Natural killer cell treated with Interleukin-12 subunit alpha and Interleukin-12 subunit beta and Interleukin-15 and Interleukin-18, amount 100 ng/mL, for 72 hours (primary cell): ENCODE measurements at regions not wholly inside any gene's neighbourhood (a gene's known extent, or its start where the extent isn't known, plus 50 kb on each side); places are given as distances from the start of the nearest gene placed in this dataset.
A peak's percentile ranks its signal among the peaks of the same experiment; 100 is the strongest.

Experiments used
- ATAC-seq, 2 donors: fragments of 150-1000 bp; cut with Tn5 transposase in 1 of 2; sonication (Bioruptor Pico), chemical (Tn5 transposase) in 1 of 2; 2 replicates each; pipeline ENCODE4 v1.10.0; 2021
- DNase-seq: peaks from one replicate; pipeline ENCODE4 v3.0.0; 2022; ENCODE audit warnings: low spot score
- H3K27ac Mint-ChIP-seq, 2 donors: 1 replicate in 1 of 2; 2 replicates in 1 of 2; pipeline ENCODE4 v1.8.0; 2022; ENCODE audit warnings: mixed read lengths in 2 of 2, mild to moderate bottlenecking in 1 of 2, moderate library complexity in 1 of 2
- H3K27me3 Mint-ChIP-seq, 2 donors: 1 replicate in 1 of 2; 2 replicates in 1 of 2; pipeline ENCODE4 v1.8.0; 2022; ENCODE audit warnings: mixed read lengths in 2 of 2
- H3K36me3 Mint-ChIP-seq: one replicate; pipeline ENCODE4 v1.8.0; 2022; ENCODE audit warnings: mixed read lengths
- H3K4me1 Mint-ChIP-seq, 2 donors: 1 replicate in 1 of 2; 2 replicates in 1 of 2; pipeline ENCODE4 v1.8.0; 2022; ENCODE audit warnings: low read depth in 2 of 2, mixed read lengths in 2 of 2, mild to moderate bottlenecking in 1 of 2
- H3K4me3 Mint-ChIP-seq: one replicate; pipeline ENCODE4 v1.8.0; 2022; ENCODE audit warnings: mixed read lengths
- H3K9me3 Mint-ChIP-seq: 2 replicates; pipeline ENCODE4 v1.8.0; 2022; ENCODE audit warnings: mixed read lengths

- ATAC-seq (no peak), DNase-seq (no peak)
- Mint-ChIP-seq H3K9me3 (no peaks in the 10 kb centered on the region), H3K4me3 (no peak overlapping the region), H3K27me3 (peaks cover 15 to 20% of the 10 kb centered on the region in 2 donors), H3K4me1 (no peaks in the 10 kb centered on the region), H3K36me3 (no peaks in the 10 kb centered on the region), H3K27ac (no peak overlapping the region)
Observed at GRCh38 chr2:105645031-105645937, 99.4 kb upstream of the NCK2 start.

DNA sequence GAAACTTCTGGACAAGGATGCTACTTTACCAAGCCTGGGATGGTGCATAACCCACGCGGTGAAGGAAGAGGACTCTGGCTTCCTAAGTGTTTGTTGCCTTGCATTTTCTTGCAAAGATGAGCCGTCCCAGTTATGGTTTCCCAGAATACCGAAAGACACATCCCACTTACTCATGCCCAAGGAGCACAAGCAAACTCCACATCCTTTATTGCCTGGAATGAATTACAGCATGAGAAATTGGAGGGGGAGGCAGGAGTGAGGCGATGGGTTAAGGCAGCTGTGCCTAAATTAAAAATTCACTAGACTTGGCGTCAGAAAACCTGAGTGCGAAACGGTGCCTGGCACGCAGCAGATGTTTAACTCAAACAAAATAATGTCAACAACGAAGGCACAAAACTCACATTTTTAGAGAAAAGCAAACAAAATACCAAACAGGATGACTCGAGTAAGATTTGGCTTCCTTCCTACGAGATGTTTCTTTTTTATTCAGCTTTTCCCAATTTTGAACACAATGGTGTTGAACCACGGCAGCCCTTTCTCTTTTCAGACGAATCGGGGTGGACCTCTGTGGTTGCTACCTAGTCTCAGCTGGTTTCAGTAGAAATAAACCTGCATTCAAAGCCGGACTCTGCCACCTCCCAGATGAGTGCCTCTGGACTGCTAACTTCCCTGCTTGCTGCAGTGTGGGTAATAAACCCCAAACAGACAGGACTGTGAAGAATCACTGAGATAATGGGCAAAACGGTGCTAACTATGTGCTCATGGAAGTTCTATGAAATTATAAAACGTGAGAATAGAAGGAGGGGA lies 100.3 kb upstream of the NCK2 start:
- no peaks in the 10 kb centered on the region for H3K4me1 Mint-ChIP-seq
- no peak overlapping the region for H3K27ac Mint-ChIP-seq
- H3K4me3 Mint-ChIP-seq = no peak overlapping the region
- DNase-seq (no peak), ATAC-seq (no peak)
- no peaks in the 10 kb centered on the region for H3K36me3 Mint-ChIP-seq
- peaks cover 15 to 20% of the 10 kb centered on the region in 2 donors for H3K27me3 Mint-ChIP-seq
- no peaks in the 10 kb centered on the region for H3K9me3 Mint-ChIP-seq

- DNase-seq (no peak), ATAC-seq (no peak)
- no peak overlapping the region for H3K27ac Mint-ChIP-seq
- H3K27me3 Mint-ChIP-seq = peaks cover 11 to 13% of the 10 kb centered on the region in 2 donors
- H3K36me3 Mint-ChIP-seq = no peaks in the 10 kb centered on the region
- no peaks in the 10 kb centered on the region for H3K4me1 Mint-ChIP-seq
- no peaks in the 10 kb centered on the region for H3K9me3 Mint-ChIP-seq
- no peak overlapping the region for H3K4me3 Mint-ChIP-seq
Observed at GRCh38 chr2:105643405-105644173, 101.1 kb upstream of the NCK2 start.

DNA sequence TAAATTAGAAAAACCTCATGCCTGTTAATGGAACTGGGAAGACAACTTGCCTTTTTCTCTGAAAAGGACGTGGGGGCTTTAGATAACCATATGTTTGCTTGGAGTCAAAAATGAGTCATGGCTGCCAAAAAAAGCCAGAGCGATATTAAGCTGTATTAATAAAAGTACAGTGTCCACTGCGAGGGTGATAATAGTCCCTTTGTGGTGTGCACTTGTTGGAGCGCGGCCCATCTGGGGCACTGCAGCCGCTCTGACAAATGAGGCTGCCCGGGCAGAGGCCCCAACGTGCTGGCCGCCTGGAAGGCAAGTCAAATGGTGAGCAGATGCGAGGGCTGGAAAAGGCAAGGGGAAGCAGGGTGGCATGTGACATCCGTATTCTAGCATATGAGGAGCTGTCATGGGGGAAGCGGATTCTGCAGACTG lies 103.3 kb upstream of the NCK2 start:
- Mint-ChIP-seq H3K9me3 (no peaks in the 10 kb centered on the region), H3K4me1 (no peaks in the 10 kb centered on the region), H3K4me3 (no peak overlapping the region), H3K36me3 (no peaks in the 10 kb centered on the region), H3K27ac (no peak overlapping the region), H3K27me3 (peaks cover 6 to 11% of the 10 kb centered on the region in 2 donors)
- ATAC-seq = no peak
- DNase-seq = no peak

DNA sequence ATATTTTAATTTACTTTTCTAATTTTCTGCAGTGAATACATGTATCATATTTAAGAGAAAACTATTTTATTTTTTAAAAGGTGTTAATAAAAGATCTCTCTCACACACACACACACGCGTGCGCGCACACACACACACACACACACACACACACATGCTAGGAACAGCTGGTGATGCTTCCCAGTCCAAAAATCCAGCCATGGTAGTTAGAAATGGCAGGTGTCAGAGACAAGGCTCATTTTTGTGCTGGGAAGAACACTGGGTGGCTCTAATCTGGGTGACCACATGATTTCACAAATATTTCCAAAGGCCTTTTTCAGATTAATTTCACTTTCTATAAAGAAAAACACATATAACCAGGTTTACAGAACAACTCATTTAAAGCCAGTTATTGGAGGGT lies 104.5 kb upstream of the NCK2 start:
- Mint-ChIP-seq H3K9me3 (no peaks in the 10 kb centered on the region), H3K4me3 (no peak overlapping the region), H3K4me1 (no peaks in the 10 kb centered on the region), H3K36me3 (no peaks in the 10 kb centered on the region), H3K27ac (no peak overlapping the region), H3K27me3 (peaks cover 6 to 11% of the 10 kb centered on the region in 2 donors)
- DNase-seq (no peak), ATAC-seq (no peak)

GRCh38 chr2:105636109-105636740 lies 108.5 kb upstream of the NCK2 start:
- H3K27ac Mint-ChIP-seq = no peak overlapping the region
- no peaks in the 10 kb centered on the region for H3K9me3 Mint-ChIP-seq
- H3K4me1 Mint-ChIP-seq = no peaks in the 10 kb centered on the region
- H3K4me3 Mint-ChIP-seq = no peak overlapping the region
- no peaks in the 10 kb centered on the region for H3K36me3 Mint-ChIP-seq
- no peak for DNase-seq
- ATAC-seq = peak; percentile 24 to 52
- H3K27me3 Mint-ChIP-seq = peaks cover 6 to 7% of the 10 kb centered on the region in 2 donors

- no peaks in the 10 kb centered on the region for H3K4me1 Mint-ChIP-seq
- H3K4me3 Mint-ChIP-seq = no peak overlapping the region
- H3K27me3 Mint-ChIP-seq = peaks cover 5 to 7% of the 10 kb centered on the region in 2 donors
- DNase-seq = no peak
- H3K36me3 Mint-ChIP-seq = no peaks in the 10 kb centered on the region
- ATAC-seq = peak in 1 of 2 donors; percentile 27
- H3K27ac Mint-ChIP-seq = no peak overlapping the region
- no peaks in the 10 kb centered on the region for H3K9me3 Mint-ChIP-seq
Observed at GRCh38 chr2:105635564-105635963, 109.1 kb upstream of the NCK2 start.

GRCh38 chr2:105634198-105634597 lies 110.5 kb upstream of the NCK2 start:
- no peak overlapping the region for H3K4me3 Mint-ChIP-seq
- no peak overlapping the region for H3K27ac Mint-ChIP-seq
- no peaks in the 10 kb centered on the region for H3K4me1 Mint-ChIP-seq
- peaks cover 6 to 8% of the 10 kb centered on the region in 2 donors for H3K27me3 Mint-ChIP-seq
- no peak for DNase-seq
- no peak for ATAC-seq
- no peaks in the 10 kb centered on the region for H3K9me3 Mint-ChIP-seq
- no peaks in the 10 kb centered on the region for H3K36me3 Mint-ChIP-seq

DNA sequence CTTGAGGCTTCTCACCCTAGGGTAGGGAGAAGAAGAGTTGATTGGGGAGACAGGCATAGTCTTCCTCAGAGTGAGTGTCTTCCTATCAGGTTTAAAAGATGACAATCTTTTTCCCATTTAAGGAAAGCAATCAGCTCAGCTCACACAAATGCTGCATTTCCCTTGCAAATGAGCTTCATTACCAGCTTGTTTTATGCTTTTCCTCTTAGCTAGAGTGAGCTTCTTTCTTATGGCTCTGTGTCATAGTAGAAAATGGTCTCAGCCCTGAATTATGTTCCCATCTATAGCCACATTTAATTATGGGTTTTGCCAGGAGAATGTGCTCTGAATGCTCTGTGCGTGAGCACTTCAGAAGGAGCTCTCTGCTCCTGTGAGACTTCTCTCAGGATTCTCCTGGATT lies 112.8 kb upstream of the NCK2 start:
- H3K27ac Mint-ChIP-seq = no peak overlapping the region
- peaks cover 23 to 30% of the 10 kb centered on the region in 2 donors for H3K27me3 Mint-ChIP-seq
- DNase-seq = no peak
- H3K9me3 Mint-ChIP-seq = no peaks in the 10 kb centered on the region
- H3K4me1 Mint-ChIP-seq = no peaks in the 10 kb centered on the region
- H3K4me3 Mint-ChIP-seq = no peak overlapping the region
- H3K36me3 Mint-ChIP-seq = no peaks in the 10 kb centered on the region
- no peak for ATAC-seq

DNA sequence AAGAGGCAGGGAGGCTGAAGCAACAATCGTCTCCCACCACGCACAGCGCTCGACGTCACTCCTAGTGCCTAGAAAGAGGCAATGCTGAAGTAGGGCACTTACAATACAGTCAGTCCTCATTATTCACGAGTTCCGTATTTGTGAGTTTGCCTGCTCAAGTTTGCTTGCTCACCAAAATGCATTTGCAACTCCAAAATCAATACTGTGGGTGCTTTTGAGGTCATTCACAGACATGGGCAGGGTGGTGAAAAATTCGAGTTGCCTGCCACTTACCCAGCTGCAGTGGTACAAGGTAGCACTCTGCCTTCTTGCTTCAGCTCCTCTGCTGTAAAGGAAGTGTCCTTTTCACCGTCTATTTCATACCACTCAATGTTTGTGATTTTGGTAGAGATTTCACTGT lies 113.7 kb upstream of the NCK2 start:
- H3K36me3 Mint-ChIP-seq = no peaks in the 10 kb centered on the region
- DNase-seq = no peak

DNA sequence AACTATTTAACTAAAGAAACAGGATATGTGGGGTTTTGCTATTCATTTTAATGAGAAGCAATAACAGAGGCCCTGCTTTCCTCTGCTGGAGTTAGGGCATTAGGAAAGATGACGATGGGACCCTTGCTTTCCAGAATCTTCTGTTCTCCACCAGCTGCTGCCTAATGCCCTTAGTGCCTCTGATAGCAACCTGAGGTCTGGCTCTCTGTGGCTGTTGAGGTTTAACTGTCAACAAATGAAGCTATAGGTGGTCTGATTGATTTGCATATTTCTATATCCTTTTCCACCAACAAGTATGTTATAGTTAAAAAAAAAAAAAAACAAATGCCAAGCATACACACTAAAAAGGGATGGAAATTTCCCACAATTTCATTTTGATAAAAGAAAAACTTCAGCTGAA lies 115.1 kb upstream of the NCK2 start:
- Mint-ChIP-seq H3K4me1 (no peaks in the 10 kb centered on the region), H3K36me3 (no peaks in the 10 kb centered on the region), H3K9me3 (no peaks in the 10 kb centered on the region), H3K4me3 (no peak overlapping the region), H3K27me3 (peaks cover 40 to 45% of the 10 kb centered on the region in 2 donors), H3K27ac (no peak overlapping the region)
- DNase-seq (no peak), ATAC-seq (no peak)

More for the DNA sequence above, 113.7 kb upstream of the NCK2 start:
- Mint-ChIP-seq H3K27me3 (peaks cover 30 to 35% of the 10 kb centered on the region in 2 donors), H3K4me1 (no peaks in the 10 kb centered on the region), H3K27ac (no peak overlapping the region), H3K4me3 (no peak overlapping the region), H3K9me3 (no peaks in the 10 kb centered on the region)
- ATAC-seq = no peak

GRCh38 chr2:105627534-105627933 lies 117.2 kb upstream of the NCK2 start:
- no peaks in the 10 kb centered on the region for H3K9me3 Mint-ChIP-seq

GRCh38 chr2:105626966-105627340 lies 117.8 kb upstream of the NCK2 start:
- H3K9me3 Mint-ChIP-seq = no peaks in the 10 kb centered on the region
- ATAC-seq (no peak), DNase-seq (no peak)
- H3K27ac Mint-ChIP-seq = no peak overlapping the region
- H3K4me1 Mint-ChIP-seq = no peaks in the 10 kb centered on the region
- peaks cover 43 to 52% of the 10 kb centered on the region in 2 donors for H3K27me3 Mint-ChIP-seq
- no peak overlapping the region for H3K4me3 Mint-ChIP-seq
- no peaks in the 10 kb centered on the region for H3K36me3 Mint-ChIP-seq

More at GRCh38 chr2:105627534-105627933, 117.2 kb upstream of the NCK2 start:
- H3K27ac Mint-ChIP-seq = no peak overlapping the region
- peaks cover 42 to 48% of the 10 kb centered on the region in 2 donors for H3K27me3 Mint-ChIP-seq
- ATAC-seq (no peak), DNase-seq (no peak)
- no peaks in the 10 kb centered on the region for H3K36me3 Mint-ChIP-seq
- no peaks in the 10 kb centered on the region for H3K4me1 Mint-ChIP-seq
- H3K4me3 Mint-ChIP-seq = no peak overlapping the region
